ENCODE measurements at regions not wholly inside any gene's neighbourhood (a gene's known extent, or its start where the extent isn't known, plus 50 kb on each side); places are given as distances from the start of the nearest gene placed in this dataset. TPM values are rescaled to one million over a fixed set of nuclear protein-coding genes. Genes with fewer than 3 reads are reported as not detected.

Small RNAs in the stretch of these regions (small RNA-seq; reads per million reads assigned to genes)
- not detected for gene AP000532.1
- gene AP000533.3 = not detected
